Stomach (tissue), 8 donors: ENCODE measurements at regions not wholly inside any gene's neighbourhood (a gene's known extent, or its start where the extent isn't known, plus 50 kb on each side); places are given as distances from the start of the nearest gene placed in this dataset.
A peak's percentile ranks its signal among the peaks of the same experiment; 100 is the strongest.

Experiments used
- DNase-seq, 2 donors: peaks; one replicate each; pipeline versions ENCODE4 v3.0.0 to v3.0.0-alpha.2; 2013 to 2019
- H3K27ac ChIP-seq, 5 donors: fragments of 200-600 bp in 4 of 5; sonication (generic) in 4 of 5; one replicate each; pipeline ENCODE4 v1.5.1; 2013 to 2019; ENCODE audit warnings: mild to moderate bottlenecking in 1 of 5, moderate library complexity in 1 of 5
- H3K27me3 ChIP-seq, 3 donors: fragments of 200-600 bp; sonication (generic); one replicate each; pipeline ENCODE4 v1.5.1; 2017 to 2019; ENCODE audit warnings: mixed run types in 1 of 3
- H3K36me3 ChIP-seq, 4 donors: fragments of 200-600 bp; sonication (generic); 1 replicate in 3 of 4; 2 replicates in 1 of 4; pipeline ENCODE4 v1.5.1; 2016 to 2019
- H3K4me1 ChIP-seq, 4 donors: fragments of 200-600 bp; sonication (generic); one replicate each; pipeline ENCODE4 v1.5.1; 2016 to 2019
- H3K4me3 ChIP-seq, 4 donors: fragments of 200-600 bp; sonication (generic) in 3 of 4; one replicate each; pipeline ENCODE4 v1.5.1; 2016 to 2019; ENCODE audit warnings: mild to moderate bottlenecking in 1 of 4
- H3K9me3 ChIP-seq, 4 donors: fragments of 200-600 bp; sonication (generic); one replicate each; pipeline ENCODE4 v1.5.1; 2016 to 2019
- CTCF ChIP-seq, 7 experiments: fragments of 450-650 bp in 4 of 7; fragments of 200-600 bp in 3 of 7; sonication (generic) in 3 of 7; IDR thresholded peaks; one replicate each; pipeline ENCODE4 v1.5.1; 2016 to 2019; ENCODE audit warnings: antibody characterized with exemption in 7 of 7, control low read depth in 2 of 7, mild to moderate bottlenecking in 1 of 7
- EP300 ChIP-seq: sonication (generic); formaldehyde crosslinking; IDR thresholded peaks from one replicate; pipeline ENCODE4 v1.6.1; 2017; ENCODE audit warnings: antibody characterized with exemption
- POLR2A ChIP-seq, 4 donors: fragments of 450-650 bp; IDR thresholded peaks; one replicate each; pipeline ENCODE4 v1.6.1; 2016; ENCODE audit warnings: antibody characterized with exemption in 4 of 4, control low read depth in 2 of 4, mild to moderate bottlenecking in 1 of 4, moderate library complexity in 1 of 4
- POLR2AphosphoS5 ChIP-seq, 3 donors: sonication (generic); formaldehyde crosslinking; IDR thresholded peaks; one replicate each; pipeline ENCODE4 v1.6.1; 2016; ENCODE audit warnings: antibody characterized with exemption in 3 of 3
- whole genome bisulfite sequencing, 5 donors: extraction: QIAGEN DNeasy Blood & Tissue Kit in 3 of 5; methylation state at CpG; one replicate each; pipeline versions ENCODE4 v1.1.5 to v1.1.7; 2013 to 2018; 5-methylcytosine and 5-hydroxymethylcytosine counted together
- intact Hi-C: fragments of 100-400 bp; cut with DNase I; formaldehyde crosslinking; loops from one replicate; pipeline ENCODE4 v1.15.1; 2023; ENCODE audit warnings: low total_unique reads
- donor health status: healthy with polysubstance abuse.
- donor health status: Bipolar disorder and iron deficiency.
- donor health status: healthy.

- H3K9me3 ChIP-seq = no peaks in the 10 kb centered on the region
- DNase-seq = no peak
- no peaks in the 10 kb centered on the region for H3K4me1 ChIP-seq
- no peaks in the 10 kb centered on the region for H3K36me3 ChIP-seq
- H3K27ac ChIP-seq = no peak overlapping the region
- intact Hi-C loops = no loop called here
- TF ChIP-seq CTCF (IDR thresholded peaks at IDR 0.05) (no peak), EP300 (no peak), POLR2A (IDR thresholded peaks at IDR 0.05) (no peak), POLR2AphosphoS5 (IDR thresholded peaks at IDR 0.05) (no peak)
- H3K27me3 ChIP-seq = no peaks in the 10 kb centered on the region
- no peak overlapping the region for H3K4me3 ChIP-seq
Measured at GRCh38 chr6:48814957-48815356, 648.1 kb downstream of the MMUT start.

- Histone ChIP-seq H3K4me3 (no peak overlapping the region), H3K9me3 (no peaks in the 10 kb centered on the region), H3K4me1 (no peaks in the 10 kb centered on the region), H3K27me3 (no peaks in the 10 kb centered on the region), H3K27ac (no peak overlapping the region), H3K36me3 (no peaks in the 10 kb centered on the region)
- TF ChIP-seq CTCF (IDR thresholded peaks at IDR 0.05) = no peak
- no peak for TF ChIP-seq EP300
- no peak for TF ChIP-seq POLR2AphosphoS5 (IDR thresholded peaks at IDR 0.05)
- no peak for TF ChIP-seq POLR2A (IDR thresholded peaks at IDR 0.05)
- WGBS, 5 donors = 36 to 60% (median 56%) methylated on average over 3 of the region's 3 CpGs
- DNase-seq = peak in 1 of 2 donors; percentile 20
- intact Hi-C loops = no loop called here
Measured at GRCh38 chr6:48813836-48814235, 649.2 kb downstream of the MMUT start.

- intact Hi-C loops = no loop called here
- Histone ChIP-seq H3K27me3 (no peaks in the 10 kb centered on the region), H3K36me3 (no peaks in the 10 kb centered on the region), H3K4me1 (no peaks in the 10 kb centered on the region), H3K9me3 (no peaks in the 10 kb centered on the region), H3K4me3 (no peak overlapping the region), H3K27ac (no peak overlapping the region)
- TF ChIP-seq EP300 (no peak), POLR2A (IDR thresholded peaks at IDR 0.05) (no peak), CTCF (IDR thresholded peaks at IDR 0.05) (no peak), POLR2AphosphoS5 (IDR thresholded peaks at IDR 0.05) (no peak)
- 59 to 75% (median 63%) methylated on average over 2 of the region's 2 CpGs for WGBS, 5 donors
- no peak for DNase-seq
Measured at GRCh38 chr6:48809700-48810099, 653.4 kb downstream of the MMUT start.

GRCh38 chr6:48809245-48809644 lies 653.8 kb downstream of the MMUT start:
- TF ChIP-seq POLR2AphosphoS5 (IDR thresholded peaks at IDR 0.05) (no peak), POLR2A (IDR thresholded peaks at IDR 0.05) (no peak), CTCF (IDR thresholded peaks at IDR 0.05) (no peak)
- no peak overlapping the region for H3K4me3 ChIP-seq
- H3K27me3 ChIP-seq = no peaks in the 10 kb centered on the region
- H3K36me3 ChIP-seq = no peaks in the 10 kb centered on the region
- no peaks in the 10 kb centered on the region for H3K4me1 ChIP-seq
- H3K27ac ChIP-seq = no peak overlapping the region
- H3K9me3 ChIP-seq = no peaks in the 10 kb centered on the region
- intact Hi-C loops = no loop called here
- peak in 1 of 2 donors; percentile 13 for DNase-seq
- WGBS, 5 donors = 48 to 72% (median 66%) methylated on average over 4 of the region's 4 CpGs
